Neural progenitor cell (in vitro differentiated cells): ENCODE measurements at regions not wholly inside any gene's neighbourhood (a gene's known extent, or its start where the extent isn't known, plus 50 kb on each side); places are given as distances from the start of the nearest gene placed in this dataset.

Experiments
- CTCF ChIP-seq: fragments of 200-600 bp; sonication (generic); IDR thresholded peaks from 2 replicates; pipeline ENCODE4 v1.5.1; 2017; ENCODE audit warnings: antibody characterized with exemption, mild to moderate bottlenecking
- EZH2 ChIP-seq: fragments of 200-600 bp; sonication (generic); IDR thresholded peaks from 2 replicates; pipeline ENCODE4 v1.6.1; 2017; ENCODE audit warnings: antibody characterized with exemption, mild to moderate bottlenecking, moderate library complexity
- EZH2phosphoT487 ChIP-seq: fragments of 200-600 bp; sonication (generic); IDR thresholded peaks from 2 replicates; pipeline ENCODE4 v1.6.1; 2017; ENCODE audit warnings: antibody characterized with exemption

GRCh38 chr3:145906301-145906700, 254.7 kb downstream of the PLOD2 start:
- TF ChIP-seq CTCF (no peak), EZH2 (no peak), EZH2phosphoT487 (no peak)
